ENCODE measurements at regions not wholly inside any gene's neighbourhood (a gene's known extent, or its start where the extent isn't known, plus 50 kb on each side); places are given as distances from the start of the nearest gene placed in this dataset.

DNA sequence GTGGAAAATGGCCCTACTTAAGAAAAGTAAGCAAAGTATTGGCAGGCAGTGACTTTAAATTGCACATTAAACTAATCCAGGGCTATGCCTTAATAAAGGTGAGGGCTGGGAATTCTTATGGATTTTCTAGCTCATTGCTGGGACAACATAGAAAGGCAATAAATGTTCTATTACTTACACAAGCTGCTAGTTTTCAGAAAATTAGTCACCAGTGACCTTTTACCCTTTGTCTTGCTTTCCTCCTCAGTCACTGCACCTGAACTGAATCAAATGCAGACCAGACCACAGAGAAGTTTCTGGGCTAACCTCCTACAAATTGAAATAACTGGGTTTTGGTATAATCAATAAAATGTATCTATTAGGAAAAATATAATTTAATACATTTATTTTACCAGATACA lies 694.4 kb upstream of the FAM241A start:
- no peaks in the 10 kb centered on the region for H3K36me3 ChIP-seq (ENCODE audit: control insufficient read depth in 2 of 2, extremely low read depth in 1 of 2, insufficient read depth in 2 of 2, low read length in 2 of 2)
- H3K4me2 ChIP-seq (ENCODE audit: control insufficient read depth, extremely low read depth, insufficient read depth, low read depth, low read length), result no peak overlapping the region
- DNase-seq (ENCODE audit: low read depth, low spot score) (no peak), FAIRE-seq (no peak)
- H3K9me3 ChIP-seq (ENCODE audit: control insufficient read depth, low read depth, low read length), result no peaks in the 10 kb centered on the region
- no peak overlapping the region for H3K9ac ChIP-seq (ENCODE audit: control insufficient read depth, extremely low read depth, insufficient read depth, low read length)
- dilution Hi-C loops (cut with MboI; ENCODE audit: extremely low pct_ligation_motif_present, low sequenced_read_pairs), result no loop called here
- H3K4me3 ChIP-seq (ENCODE audit: control insufficient read depth in 2 of 3, extremely low read depth in 1 of 3, insufficient read depth in 2 of 3, low read depth in 1 of 3, low read length in 3 of 3), result no peak overlapping the region
- H3K27ac ChIP-seq (ENCODE audit: control insufficient read depth, insufficient read depth, low read length), result no peak overlapping the region
- TF ChIP-seq, protein P1, sequence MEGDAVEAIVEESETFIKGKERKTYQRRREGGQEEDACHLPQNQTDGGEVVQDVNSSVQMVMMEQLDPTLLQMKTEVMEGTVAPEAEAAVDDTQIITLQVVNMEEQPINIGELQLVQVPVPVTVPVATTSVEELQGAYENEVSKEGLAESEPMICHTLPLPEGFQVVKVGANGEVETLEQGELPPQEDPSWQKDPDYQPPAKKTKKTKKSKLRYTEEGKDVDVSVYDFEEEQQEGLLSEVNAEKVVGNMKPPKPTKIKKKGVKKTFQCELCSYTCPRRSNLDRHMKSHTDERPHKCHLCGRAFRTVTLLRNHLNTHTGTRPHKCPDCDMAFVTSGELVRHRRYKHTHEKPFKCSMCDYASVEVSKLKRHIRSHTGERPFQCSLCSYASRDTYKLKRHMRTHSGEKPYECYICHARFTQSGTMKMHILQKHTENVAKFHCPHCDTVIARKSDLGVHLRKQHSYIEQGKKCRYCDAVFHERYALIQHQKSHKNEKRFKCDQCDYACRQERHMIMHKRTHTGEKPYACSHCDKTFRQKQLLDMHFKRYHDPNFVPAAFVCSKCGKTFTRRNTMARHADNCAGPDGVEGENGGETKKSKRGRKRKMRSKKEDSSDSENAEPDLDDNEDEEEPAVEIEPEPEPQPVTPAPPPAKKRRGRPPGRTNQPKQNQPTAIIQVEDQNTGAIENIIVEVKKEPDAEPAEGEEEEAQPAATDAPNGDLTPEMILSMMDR (optimal IDR thresholded peaks at IDR 0.05 in 1 of 3, IDR thresholded peaks at IDR 0.05 in 1 of 3, conservative IDR thresholded peaks at IDR 0.05 in 1 of 3; ENCODE audit: extremely low read depth in 1 of 3, insufficient read depth in 2 of 3, low read length in 3 of 3), result no peak
- TF ChIP-seq EZH2 (IDR thresholded peaks at IDR 0.05; ENCODE audit: low read length), result no peak
- H2AFZ ChIP-seq (ENCODE audit: control insufficient read depth, low read length), result no peak overlapping the region
- no peaks in the 10 kb centered on the region for H4K20me1 ChIP-seq (ENCODE audit: control insufficient read depth, extremely low read depth, insufficient read depth, low read length)
- no peaks in the 10 kb centered on the region for H3K9me1 ChIP-seq (ENCODE audit: control insufficient read depth, extremely low read depth, insufficient read depth, low read length)
- H3K79me2 ChIP-seq (ENCODE audit: control insufficient read depth, insufficient read depth, low read length), result no peaks in the 10 kb centered on the region
- H3K27me3 ChIP-seq (ENCODE audit: control insufficient read depth, extremely low read depth, insufficient read depth, low read length), result no peaks in the 10 kb centered on the region
- no peaks in the 10 kb centered on the region for H3K4me1 ChIP-seq (ENCODE audit: control insufficient read depth, extremely low read depth, insufficient read depth, low read length)

DNA sequence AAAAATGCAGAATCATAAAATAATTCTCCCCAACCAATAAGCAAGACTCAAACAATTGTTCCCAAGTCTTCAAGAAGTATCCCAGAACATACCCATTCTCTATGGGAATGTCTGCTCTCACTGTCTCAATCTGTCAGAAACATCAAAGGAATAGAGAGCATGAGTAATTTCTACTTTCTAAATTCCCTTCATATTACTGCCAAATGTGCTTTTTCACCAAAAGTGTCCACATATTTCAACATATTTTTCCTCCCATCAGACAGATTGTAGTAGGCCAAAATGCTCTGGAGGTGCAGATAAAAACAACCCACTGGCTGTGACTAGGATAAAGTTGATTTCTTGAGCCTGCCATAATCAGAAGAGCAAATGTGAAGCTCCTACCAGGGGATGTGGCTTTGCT lies 692.0 kb upstream of the FAM241A start:
- no peaks in the 10 kb centered on the region for H3K4me1 ChIP-seq (ENCODE audit: control insufficient read depth, extremely low read depth, insufficient read depth, low read length)
- no peak overlapping the region for H3K4me2 ChIP-seq (ENCODE audit: control insufficient read depth, extremely low read depth, insufficient read depth, low read depth, low read length)
- H2AFZ ChIP-seq (ENCODE audit: control insufficient read depth, low read length), result no peak overlapping the region
- H3K9me3 ChIP-seq (ENCODE audit: control insufficient read depth, low read depth, low read length), result no peaks in the 10 kb centered on the region
- no peaks in the 10 kb centered on the region for H3K36me3 ChIP-seq (ENCODE audit: control insufficient read depth in 2 of 2, extremely low read depth in 1 of 2, insufficient read depth in 2 of 2, low read length in 2 of 2)
- no peak overlapping the region for H3K9ac ChIP-seq (ENCODE audit: control insufficient read depth, extremely low read depth, insufficient read depth, low read length)
- dilution Hi-C loops (cut with MboI; ENCODE audit: extremely low pct_ligation_motif_present, low sequenced_read_pairs), result no loop called here
- H3K27me3 ChIP-seq (ENCODE audit: control insufficient read depth, extremely low read depth, insufficient read depth, low read length), result no peaks in the 10 kb centered on the region
- no peaks in the 10 kb centered on the region for H4K20me1 ChIP-seq (ENCODE audit: control insufficient read depth, extremely low read depth, insufficient read depth, low read length)
- DNase-seq (ENCODE audit: low read depth, low spot score), result no peak
- H3K4me3 ChIP-seq (ENCODE audit: control insufficient read depth in 2 of 3, extremely low read depth in 1 of 3, insufficient read depth in 2 of 3, low read depth in 1 of 3, low read length in 3 of 3), result no peak overlapping the region
- H3K79me2 ChIP-seq (ENCODE audit: control insufficient read depth, insufficient read depth, low read length), result no peaks in the 10 kb centered on the region
- H3K9me1 ChIP-seq (ENCODE audit: control insufficient read depth, extremely low read depth, insufficient read depth, low read length), result no peaks in the 10 kb centered on the region
- TF ChIP-seq, protein P1 (optimal IDR thresholded peaks at IDR 0.05 in 1 of 3, IDR thresholded peaks at IDR 0.05 in 1 of 3, conservative IDR thresholded peaks at IDR 0.05 in 1 of 3; ENCODE audit: extremely low read depth in 1 of 3, insufficient read depth in 2 of 3, low read length in 3 of 3), result no peak
- no peak for TF ChIP-seq EZH2 (IDR thresholded peaks at IDR 0.05; ENCODE audit: low read length)
- H3K27ac ChIP-seq (ENCODE audit: control insufficient read depth, insufficient read depth, low read length), result no peak overlapping the region
- FAIRE-seq, result no peak

Measured in keratinocyte (primary cell).